Hippocampal formation (tissue), 2 donors: ENCODE measurements at regions not wholly inside any gene's neighbourhood (a gene's known extent, or its start where the extent isn't known, plus 50 kb on each side); places are given as distances from the start of the nearest gene placed in this dataset.

Source experiments
- DNase-seq, 2 donors: peaks; one replicate each; lab custom pipeline; 2025; lab: John Stamatoyannopoulos, UW

DNA sequence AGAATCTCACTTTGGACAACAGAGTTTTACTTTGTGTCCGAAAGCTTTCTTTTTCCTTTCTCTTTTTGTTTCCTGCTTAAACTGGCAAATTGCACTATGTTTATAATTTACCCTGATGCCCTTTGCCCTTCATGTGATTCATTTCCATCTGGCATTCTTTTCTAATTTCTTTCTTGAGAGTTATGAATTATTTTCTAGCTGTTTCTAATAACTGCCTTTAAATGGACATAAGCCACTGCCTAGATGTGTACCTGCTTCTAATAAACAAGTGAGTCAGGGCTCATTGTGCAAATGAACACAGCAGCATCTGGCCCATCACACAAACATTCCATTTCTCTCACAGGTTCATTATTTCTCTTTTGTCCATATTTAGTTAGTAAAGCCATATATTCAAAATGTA, 242.3 kb upstream of the GPRIN3 start:
- DNase-seq, result no peak

DNA sequence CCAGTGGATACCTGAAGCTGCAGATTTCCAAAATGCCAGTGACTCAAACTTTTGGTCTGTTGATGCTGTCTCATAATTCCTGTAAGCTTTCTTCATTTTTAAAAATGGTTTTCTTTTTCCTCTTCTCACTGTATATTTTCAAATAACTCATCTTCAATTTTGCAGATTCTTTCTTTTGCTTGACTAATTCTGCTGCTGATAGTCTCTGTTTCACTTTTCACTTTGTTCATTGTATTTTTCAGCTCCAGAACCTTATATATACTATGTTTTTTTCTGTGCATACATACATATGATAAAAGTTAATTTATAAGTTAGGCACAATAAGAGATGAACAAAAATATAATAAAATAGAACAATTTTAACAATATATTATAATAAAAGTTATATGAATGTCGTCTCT, 237.7 kb upstream of the GPRIN3 start:
- no peak for DNase-seq

DNA sequence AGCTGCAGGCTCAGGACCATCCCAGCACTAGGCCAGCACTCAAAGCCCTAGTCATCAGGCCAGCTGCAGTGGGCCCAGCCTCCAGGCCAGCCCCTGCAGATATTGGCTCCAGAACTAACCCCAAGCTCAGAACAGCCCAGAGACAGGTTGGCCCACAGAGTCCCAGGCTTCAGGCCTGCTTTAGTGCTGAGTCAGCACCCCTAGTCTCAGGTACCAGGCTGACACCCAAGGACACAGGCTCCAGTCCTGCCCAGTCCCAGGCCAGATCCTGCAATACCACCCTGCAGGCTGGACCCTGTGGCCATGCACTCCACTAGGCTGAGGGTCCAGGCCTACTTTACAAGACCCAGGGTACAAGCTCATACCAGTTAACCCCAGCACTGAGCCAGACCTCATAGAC, 234.4 kb upstream of the GPRIN3 start:
- DNase-seq, result no peak

DNA sequence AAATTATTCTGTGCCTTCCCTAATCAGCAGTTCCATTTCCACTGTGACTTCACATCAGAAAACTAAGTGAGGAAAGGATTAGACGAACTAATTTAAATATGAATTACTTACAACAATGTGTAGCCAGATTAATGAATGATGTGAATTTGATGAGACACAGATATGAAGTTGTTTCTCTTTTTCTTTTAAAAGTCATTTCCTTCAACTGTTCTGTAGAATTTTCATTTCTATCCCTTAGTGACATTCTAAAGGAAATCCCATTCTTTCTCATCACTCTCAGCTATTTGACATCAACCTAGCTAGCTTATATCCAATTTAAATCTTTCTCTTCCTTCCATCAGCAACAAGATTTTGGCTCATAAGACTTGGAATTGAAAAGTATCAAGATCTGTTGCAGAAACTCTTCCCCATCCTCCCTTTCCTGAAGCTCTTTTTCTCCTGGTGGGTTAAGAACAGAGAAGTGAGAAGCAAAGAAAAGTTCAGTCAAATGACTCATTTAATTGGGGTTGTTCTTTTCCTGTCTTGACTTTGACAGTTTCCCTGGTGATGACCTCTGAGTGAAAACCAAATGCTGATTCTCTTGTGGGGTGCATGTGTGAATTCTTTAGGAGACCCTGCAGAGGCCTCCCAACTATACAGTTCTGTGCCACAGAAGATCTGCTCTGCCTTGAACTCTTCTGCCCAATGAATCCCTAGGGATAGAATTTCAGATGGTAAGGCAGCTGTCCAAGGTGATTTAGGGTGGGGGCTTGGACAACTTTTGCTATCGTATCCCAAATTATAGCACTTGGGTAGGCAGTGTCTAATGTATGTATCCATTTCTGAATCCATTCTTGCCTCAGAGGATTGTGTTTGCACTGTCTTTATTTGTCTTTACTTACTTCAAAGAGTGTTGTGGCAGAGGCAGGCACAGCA, 232.5 kb upstream of the GPRIN3 start:
- no peak for DNase-seq

DNA sequence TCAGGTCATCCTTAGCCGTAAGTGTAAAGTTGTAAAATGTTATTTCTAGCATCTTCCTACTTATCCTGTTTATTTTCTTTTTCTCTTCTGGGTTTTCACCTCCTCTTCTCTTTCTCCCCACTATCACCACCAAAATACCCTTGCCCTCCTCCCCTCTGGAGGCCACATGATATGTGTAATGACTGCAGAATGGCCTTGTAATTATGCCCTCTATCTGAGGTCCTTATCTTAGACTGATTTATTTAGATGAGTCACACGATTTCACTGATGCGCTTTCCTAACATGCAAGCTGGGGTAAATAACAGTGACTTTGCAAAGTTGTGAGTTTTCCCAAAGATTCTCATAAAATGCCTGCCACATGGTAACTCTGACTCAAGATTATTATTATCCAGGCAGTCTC, 231.8 kb upstream of the GPRIN3 start:
- DNase-seq, result no peak

DNA sequence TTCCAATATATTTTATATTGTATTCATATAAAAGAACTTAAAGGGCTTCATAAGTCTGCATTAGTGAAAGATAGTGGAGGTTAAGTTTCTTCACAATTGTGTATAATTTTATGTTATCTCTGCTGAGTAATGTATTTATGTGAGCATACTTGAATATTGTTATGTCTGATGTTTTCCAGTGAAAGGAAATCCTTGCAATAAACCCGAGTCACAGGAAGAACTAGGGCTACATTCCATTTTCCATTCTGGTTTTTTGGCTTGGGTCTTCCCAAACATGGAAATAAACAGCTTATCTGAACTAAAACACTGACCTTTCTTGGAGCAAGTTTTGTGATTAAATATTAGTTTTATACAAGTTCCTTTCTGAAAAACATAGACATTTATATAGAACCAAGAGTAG, 231.3 kb upstream of the GPRIN3 start:
- DNase-seq, result no peak

DNA sequence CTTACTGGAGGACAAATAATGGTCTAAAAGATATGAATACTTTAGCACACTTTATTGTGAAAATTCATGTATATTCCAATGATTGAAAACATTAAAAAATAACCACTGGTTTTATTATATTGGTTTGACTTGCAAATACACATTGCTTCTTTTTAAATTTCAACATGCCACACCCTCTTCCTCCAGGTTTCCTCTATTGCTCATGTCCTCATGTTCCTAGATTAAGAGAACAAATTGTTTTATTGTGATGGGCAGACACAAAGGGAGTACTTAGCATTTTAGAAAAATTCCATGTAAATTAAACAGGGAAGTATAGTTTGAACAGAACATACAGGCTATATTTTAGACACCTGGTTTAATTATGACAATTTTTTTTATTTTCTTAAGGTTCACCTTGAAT, 230.6 kb upstream of the GPRIN3 start:
- DNase-seq, result no peak

DNA sequence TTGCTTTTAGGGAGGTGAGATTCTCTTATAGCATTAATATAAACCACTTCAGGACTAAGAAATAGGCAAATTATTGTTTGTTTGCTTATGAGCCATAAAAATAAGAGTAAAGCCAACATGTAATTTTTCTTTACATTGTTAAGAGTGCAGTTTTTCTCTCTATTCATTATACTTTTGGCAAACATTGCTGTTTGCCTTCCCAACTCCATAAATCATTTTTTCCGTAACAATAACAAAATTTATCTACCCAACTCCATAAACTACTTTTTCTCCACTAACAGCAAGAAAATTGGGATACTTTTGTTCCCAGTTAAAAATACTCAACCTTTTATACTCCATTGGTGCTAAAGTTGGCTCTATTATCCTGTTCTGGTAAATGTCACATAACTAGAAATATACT, 229.7 kb upstream of the GPRIN3 start:
- no peak for DNase-seq

DNA sequence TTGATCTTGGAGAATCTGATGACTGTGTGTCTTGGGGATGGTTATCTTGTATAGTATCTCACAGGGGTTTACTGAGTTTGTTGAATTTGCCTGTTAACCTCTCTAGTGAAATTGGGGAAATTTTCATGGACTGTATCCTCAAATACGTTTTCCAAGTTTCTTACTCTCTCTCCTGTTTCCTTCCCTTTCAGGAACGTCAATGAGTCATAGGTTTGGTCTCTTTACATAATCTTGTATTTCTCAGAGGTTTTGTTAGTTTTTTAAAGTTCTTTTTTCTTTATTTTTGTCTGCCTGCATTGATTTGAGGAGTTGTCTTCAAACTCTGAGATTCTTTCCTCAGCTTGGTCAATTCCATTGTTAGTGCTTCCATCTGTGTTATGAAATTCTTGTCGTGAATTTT, 227.7 kb upstream of the GPRIN3 start:
- no peak for DNase-seq

DNA sequence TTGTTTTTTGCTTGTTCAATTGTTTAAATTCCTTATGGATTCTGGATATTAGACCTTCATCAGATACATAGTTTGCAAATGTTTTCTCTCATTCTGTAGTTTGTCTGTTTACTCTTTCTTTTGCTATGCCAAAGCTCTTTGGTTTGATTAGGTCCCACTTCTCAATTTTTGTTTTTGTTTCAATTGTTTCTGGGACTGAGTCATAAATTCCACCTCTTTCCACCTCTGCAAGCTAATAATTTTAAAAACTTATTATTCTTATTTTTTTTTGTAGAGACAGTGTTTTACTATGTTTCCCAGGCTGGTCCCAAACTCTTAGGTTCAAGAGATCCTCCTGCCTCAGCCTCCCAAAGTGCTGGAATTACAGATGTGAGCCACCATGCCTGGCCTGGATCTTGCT, 226.8 kb upstream of the GPRIN3 start:
- DNase-seq, result no peak

DNA sequence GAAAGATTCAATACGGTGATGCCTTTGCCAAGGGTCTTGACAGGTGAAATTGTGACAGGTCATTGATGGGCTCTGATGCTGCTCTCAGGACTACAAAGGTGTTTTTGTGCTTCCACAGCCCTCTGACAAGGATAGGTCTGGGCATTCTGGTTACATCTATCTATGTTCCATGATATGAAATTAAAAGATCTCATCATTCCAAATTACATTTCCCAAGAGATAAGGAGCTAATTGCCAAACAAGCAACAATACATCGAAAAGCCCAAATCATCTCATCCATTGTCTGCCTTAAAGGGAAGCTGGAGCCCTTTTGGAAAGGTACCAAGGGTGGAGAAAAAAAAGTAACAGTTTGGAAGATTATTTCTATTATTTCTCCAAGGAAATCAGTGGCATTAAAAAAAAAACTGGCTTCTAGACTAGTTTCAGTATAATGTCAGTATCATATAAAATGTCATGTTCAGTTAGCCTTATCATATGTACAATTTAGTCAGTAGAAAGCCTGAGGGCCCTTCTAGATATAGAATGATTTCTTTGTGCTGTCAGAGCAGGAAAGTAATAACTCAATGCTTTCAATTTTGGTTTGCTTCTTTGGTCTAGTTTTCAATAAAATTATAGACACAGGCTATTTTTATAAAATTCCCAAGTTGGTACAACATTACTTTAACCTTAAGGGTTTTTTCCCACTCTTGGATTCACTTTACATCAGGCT, 224.5 kb upstream of the GPRIN3 start:
- no peak for DNase-seq

DNA sequence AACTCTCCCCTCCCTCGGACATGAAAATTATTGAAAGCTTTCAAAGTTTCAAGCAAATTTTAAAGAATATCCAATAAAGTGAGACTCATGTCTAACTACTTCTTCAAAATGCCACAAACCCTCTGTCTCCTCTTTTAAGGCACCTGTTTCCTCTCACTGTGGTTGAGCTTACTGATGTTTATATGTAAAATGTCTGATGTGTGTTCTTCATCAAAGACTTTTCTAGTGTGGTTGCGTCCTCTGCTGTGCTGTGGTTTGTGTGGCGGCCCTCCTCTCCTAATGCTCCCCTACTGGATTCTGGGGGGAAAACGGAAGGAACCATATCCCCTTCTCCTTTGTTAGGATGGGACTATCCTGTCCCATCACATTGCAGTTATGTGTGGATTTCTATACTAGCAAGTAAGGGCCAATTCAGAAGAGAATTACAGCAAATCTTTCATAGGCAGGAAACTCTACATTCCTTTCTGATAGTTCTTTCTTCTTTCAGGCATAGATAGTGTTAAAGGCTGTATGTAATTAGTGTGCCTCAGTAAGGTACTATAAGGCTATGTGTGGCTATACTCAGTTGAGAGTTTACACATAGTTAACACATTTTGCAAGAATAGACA, 221.0 kb upstream of the GPRIN3 start:
- DNase-seq, result no peak

DNA sequence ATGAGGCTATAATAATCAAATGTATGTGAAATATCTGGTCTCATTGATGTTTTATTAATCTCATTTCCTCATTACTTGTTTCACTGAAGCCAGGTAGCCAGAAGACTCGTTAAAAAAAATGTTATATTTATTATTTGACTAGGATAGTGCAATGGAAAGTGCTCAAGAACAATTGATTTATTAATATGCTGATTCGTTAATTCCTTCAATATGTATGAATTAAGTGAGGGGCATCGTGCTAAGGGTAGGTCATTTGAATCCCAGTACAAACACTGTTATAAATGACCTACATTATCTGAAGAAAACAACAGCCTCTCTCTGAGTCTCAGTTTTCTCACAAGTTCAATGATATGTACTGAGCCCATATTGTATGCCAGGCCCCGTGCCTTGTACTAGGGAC, 214.2 kb upstream of the GPRIN3 start:
- no peak for DNase-seq

DNA sequence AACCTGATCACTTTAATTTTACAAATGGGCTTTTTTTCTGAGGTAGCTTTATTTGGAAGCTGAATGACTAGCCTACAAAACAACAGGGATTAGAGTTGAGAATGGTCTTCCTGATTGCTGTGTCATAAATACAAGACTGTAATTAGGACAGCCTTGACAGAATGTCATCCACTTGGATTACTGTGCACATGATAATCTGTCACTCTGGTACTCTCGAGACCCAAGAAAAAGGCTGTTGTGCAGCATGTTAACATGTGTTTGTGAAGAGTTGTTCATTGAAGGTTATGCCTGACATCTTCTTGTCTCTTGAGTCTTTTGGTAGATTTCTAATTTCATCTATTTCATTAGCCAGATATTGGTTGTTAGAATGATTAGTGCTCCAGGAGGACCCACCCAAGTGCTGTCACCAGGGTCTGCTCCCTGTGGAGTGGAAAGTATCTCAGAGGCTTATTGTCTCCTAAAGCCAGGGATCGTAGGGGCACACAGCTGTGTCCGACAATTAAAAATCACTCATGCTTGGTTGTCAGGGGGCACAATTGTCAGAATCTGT, 212.2 kb upstream of the GPRIN3 start:
- no peak for DNase-seq

DNA sequence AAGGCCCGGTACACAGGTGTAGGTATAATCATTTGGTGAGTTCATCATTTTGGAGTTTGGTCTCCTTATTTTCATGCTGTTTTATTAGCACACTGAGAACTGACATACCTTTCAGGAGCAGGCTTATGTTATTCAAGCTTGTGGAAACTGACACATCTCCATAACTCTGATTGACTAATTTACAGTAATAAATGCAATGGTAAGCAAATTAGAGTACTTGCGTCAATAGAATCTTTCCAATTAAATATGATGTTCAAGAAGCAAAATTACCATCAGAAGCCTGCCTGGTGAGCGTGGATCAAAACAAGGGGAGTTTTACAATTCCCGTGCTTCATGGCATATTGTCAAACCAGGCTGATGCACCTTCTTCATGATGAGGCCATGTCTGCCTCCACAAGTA, 210.7 kb upstream of the GPRIN3 start:
- DNase-seq, result no peak

DNA sequence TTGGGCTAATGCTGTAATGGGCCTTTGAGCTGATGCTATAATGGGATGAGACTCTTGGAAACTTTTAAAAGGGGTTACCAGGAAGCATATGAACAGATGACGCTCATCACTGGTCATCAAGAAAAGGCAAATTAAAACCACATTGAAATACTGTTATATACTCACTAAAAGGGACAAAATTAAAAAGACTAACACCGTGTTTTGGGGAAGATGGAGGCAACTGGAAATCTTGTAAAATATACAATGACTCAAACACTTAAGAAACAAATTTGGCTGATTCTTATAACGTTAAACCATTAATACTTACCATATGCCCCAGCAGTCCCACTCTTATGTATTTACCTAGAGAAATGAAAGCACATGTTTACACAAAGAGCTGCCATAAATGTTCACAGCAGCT, 207.2 kb upstream of the GPRIN3 start:
- no peak for DNase-seq

DNA sequence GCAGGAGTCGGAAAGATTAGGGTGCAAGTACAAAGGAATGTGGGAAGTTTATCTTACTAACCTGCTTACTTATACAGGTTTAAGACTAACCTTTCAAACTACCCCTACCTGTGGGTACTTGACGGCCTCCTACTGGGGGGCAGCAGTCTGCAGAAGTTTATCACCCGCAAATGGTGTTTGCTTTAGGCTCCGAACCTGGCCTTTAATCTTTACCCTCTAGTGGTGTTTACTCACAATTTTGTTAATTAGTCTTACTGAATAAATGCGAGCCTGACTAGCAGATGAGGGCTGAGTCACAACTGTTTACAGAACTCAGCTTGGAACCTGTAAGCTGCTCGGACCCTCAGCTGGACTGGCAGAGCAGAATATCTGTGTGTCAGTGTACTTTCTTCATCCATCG, 204.2 kb upstream of the GPRIN3 start:
- DNase-seq, result no peak

DNA sequence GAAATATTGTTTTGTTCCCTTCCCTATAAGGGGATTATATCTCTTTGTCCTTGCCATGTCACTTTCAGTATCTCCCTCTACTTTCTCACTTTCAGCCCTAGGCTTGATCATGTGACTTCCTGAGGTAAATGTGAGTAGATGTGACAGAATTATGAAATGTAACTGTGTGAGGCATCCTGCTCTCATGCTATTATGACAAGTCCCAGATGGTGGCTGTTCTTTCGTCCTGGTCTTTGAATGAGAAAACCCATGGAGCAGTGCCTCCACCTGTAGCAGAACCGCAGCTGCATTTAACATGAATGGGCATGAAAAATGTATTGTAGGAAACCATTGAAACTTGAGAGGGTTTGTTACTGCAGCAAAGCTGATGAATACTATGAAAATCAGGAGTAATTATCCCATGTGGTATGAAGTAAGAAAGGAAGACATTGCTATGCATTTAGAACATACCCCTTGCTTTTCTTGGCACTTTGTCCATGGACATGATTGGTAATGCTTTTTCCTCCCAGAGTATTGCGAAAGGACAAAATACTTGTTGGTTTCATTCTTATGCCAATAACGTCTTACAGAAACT, 202.2 kb upstream of the GPRIN3 start:
- no peak for DNase-seq

DNA sequence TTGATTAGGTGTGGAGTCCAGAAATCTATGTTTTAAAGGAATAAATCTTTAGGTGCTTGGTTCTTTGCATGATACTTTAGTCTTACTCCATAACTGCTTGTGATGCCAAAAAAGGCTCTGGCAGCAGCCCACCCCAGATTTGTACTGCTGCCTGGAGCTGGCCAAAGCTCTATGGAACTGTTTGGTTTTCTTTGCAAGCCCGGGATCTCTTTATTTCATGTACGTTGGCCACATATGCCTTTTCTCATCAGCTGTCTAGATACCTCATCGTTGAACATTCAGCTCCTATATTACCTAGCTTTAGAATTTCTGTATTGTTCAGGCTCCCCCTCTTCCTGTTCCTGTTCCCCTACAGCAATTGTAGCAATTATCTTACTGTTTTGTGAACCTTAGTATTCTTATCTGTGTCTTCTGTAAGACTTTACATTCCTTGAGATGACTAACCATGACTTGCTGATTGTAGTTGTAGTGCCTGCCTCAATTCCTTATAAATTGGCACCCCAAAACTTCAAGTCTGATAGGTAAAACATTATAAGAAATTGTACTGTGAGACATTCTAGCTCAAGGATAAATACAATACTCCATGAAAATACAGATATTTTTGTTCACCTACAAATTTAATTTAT, 199.4 kb upstream of the GPRIN3 start:
- DNase-seq, result no peak

DNA sequence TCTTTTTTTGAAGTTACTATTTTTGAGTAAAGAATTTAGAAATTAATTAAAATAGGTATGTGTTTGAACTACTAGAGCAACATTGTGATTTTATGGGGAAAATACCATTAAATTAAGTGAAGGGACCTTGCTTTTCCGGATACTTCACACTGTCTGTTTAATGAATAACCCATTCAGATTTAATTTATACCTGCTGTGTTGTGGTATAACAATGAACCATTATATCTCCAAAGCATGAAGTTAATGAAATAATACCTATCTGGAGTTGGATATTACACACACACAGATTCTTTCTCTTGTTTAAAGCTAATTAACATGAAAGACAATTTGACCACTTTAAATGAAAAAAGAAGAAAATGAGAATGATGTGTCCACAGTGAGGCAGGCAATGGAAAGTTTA, 195.0 kb upstream of the GPRIN3 start:
- no peak for DNase-seq

DNA sequence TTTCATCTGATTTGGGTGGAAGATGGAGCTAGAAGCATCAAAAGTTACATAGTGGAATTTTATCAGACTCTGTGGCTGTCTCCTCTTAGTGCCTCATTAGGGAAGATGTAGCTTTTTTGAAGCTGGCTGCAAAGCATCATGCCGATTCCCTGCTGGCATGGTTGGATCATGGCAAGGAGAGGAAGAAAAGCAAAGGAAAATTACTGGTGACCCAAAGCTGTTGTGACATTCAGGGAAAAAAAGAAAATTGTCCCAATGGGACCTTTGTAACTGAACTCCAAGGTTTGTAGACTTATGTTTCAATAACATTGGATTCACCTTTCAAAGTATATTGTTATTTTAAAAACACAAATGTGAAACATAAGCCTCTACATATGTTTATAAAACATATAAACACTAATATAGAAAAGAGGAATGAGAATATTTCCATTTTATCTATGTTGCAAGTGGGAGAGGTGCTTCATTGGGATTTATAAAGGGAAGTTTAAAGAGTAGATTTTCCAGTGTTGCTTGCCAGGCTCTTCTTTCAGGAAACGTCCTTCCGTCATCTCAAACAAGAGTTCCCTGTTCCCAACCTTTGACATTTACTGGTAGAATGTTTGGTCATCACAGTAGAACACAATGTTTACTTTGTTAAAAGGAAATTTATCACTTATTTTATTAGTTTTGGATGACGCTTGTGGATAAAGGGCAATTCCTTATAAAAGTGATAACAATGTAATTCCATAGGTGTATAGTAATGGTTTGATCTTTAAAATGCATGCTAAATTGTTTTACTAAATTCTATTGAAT, 190.1 kb upstream of the GPRIN3 start:
- no peak for DNase-seq
